K562 (cell line): ENCODE measurements at regions not wholly inside any gene's neighbourhood (a gene's known extent, or its start where the extent isn't known, plus 50 kb on each side); places are given as distances from the start of the nearest gene placed in this dataset.

Experiments
- ATAC-seq: fragments of 200-7000 bp; cut with Tn5 transposase; 3 replicates; pipeline ENCODE4 v1.9.1; 2020; ENCODE audit warnings: moderate library complexity
- BruUV-seq: library from RNA; stranded (reverse); fragments of 400-500 nt; replicated peaks from 2 replicates; lab custom pipeline; 2021; lab: Mats Ljungman, UMichigan
- CTCF ChIA-PET: fragments of 300-600 bp; formaldehyde crosslinking; extraction: SDS; loops from one replicate; lab custom pipeline; 2021; ENCODE audit warnings: low intra/inter-chr PET ratio; lab: Yijun Ruan, JAX
- POLR2A ChIA-PET: fragments of 300-600, 350-650 bp; sonication (Branson Sonifier 250); formaldehyde crosslinking; extraction: SDS; loops from one replicate; lab custom pipeline; 2021; ENCODE audit warnings: antibody characterized with exemption, inconsistent platforms; lab: Yijun Ruan, JAX
- DNase-seq, 4 experiments: peaks; one replicate each; pipeline versions ENCODE4 v3.0.0 to v3.0.0-alpha.2; 2011 to 2018; ENCODE audit warnings: low spot score in 3 of 4, mixed read lengths in 3 of 4; ENCODE audit errors: extremely low read depth in 1 of 4
- FAIRE-seq: peaks from 2 replicates; lab custom pipeline; 2011; peaks lifted over from hg19 to GRCh38; lab: Jason Lieb, UNC
- H2AFZ ChIP-seq: 2 replicates; pipeline ENCODE4 v1.6.0; 2011; ENCODE audit warnings: low read depth, low read length, control low read depth, inconsistent platforms
- H3K27ac ChIP-seq: fragments of 200-600 bp; 3 replicates; pipeline ENCODE4 v1.8.0; 2011; ENCODE audit warnings: low read depth, mild to moderate bottlenecking, control low read depth, inconsistent platforms, low read length, moderate library complexity, mixed read lengths; ENCODE audit errors: extremely low read depth
- H3K27me3 ChIP-seq, 2 experiments: fragments of 300-600 bp in 1 of 2; 2 replicates in 1 of 2; 3 replicates in 1 of 2; pipeline versions ENCODE4 v1.6.0 to v1.8.0; 2011; ENCODE audit warnings: inconsistent platforms in 2 of 2, low read length in 2 of 2, mild to moderate bottlenecking in 1 of 2, mixed read lengths in 1 of 2, moderate library complexity in 1 of 2; ENCODE audit not compliant: control insufficient read depth in 2 of 2, insufficient read depth in 2 of 2
- H3K36me3 ChIP-seq: fragments of 300-600 bp; 3 replicates; pipeline ENCODE4 v1.8.0; 2011; ENCODE audit warnings: mild to moderate bottlenecking, low read length, inconsistent platforms; ENCODE audit not compliant: control insufficient read depth, insufficient read depth
- H3K4me1 ChIP-seq, 2 experiments: fragments of 200-600 bp in 1 of 2; replicated peaks in 1 of 2; 2 replicates in 1 of 2; 3 replicates in 1 of 2; pipeline versions ENCODE4 v1.5.1 to v1.8.0; 2011; ENCODE audit warnings: inconsistent platforms in 2 of 2, low read length in 2 of 2, mild to moderate bottlenecking in 1 of 2, mixed read lengths in 1 of 2, moderate library complexity in 1 of 2; ENCODE audit not compliant: control insufficient read depth in 2 of 2, insufficient read depth in 2 of 2
- H3K4me2 ChIP-seq: 2 replicates; pipeline ENCODE4 v1.6.1; 2011; ENCODE audit warnings: low read length, control low read depth, inconsistent platforms, mixed read lengths; ENCODE audit not compliant: insufficient read depth
- H3K4me3 ChIP-seq: fragments of 200-600 bp; sonication (generic), shearing (Covaris generic); 2 replicates; pipeline ENCODE4 v1.5.1; 2016; ENCODE audit warnings: control low read depth, inconsistent platforms
- H3K79me2 ChIP-seq: fragments of 200-600 bp; 3 replicates; pipeline ENCODE4 v1.8.0; 2011; ENCODE audit warnings: low read length, inconsistent platforms; ENCODE audit not compliant: control insufficient read depth, insufficient read depth
- H3K9ac ChIP-seq, 2 experiments: 2 replicates each; pipeline versions ENCODE4 v1.6.0 to v1.6.1; 2011; ENCODE audit warnings: low read depth in 2 of 2, low read length in 2 of 2, control low read depth in 1 of 2, inconsistent platforms in 1 of 2, mild to moderate bottlenecking in 1 of 2, mixed read lengths in 1 of 2; ENCODE audit not compliant: insufficient read depth in 1 of 2
- H3K9me1 ChIP-seq: one replicate; pipeline ENCODE4 v1.6.0; 2011; ENCODE audit warnings: inconsistent platforms, mild to moderate bottlenecking, low read length, moderate library complexity; ENCODE audit not compliant: control insufficient read depth, insufficient read depth
- H3K9me3 ChIP-seq: replicated peaks from 2 replicates; pipeline ENCODE4 v1.5.1; 2011; ENCODE audit warnings: low read depth, low read length, inconsistent platforms; ENCODE audit not compliant: control insufficient read depth, insufficient read depth
- H4K20me1 ChIP-seq: replicated peaks from 2 replicates; pipeline ENCODE4 v1.6.1; 2011; ENCODE audit warnings: low read length, inconsistent platforms, mixed read lengths; ENCODE audit not compliant: control insufficient read depth, insufficient read depth
- CEBPB ChIP-seq: fragments of 450-650 bp; IDR thresholded peaks from 2 replicates; pipeline ENCODE4 v1.6.1; 2016; ENCODE audit warnings: missing genetic modification characterization, missing compliant biosample characterization
- CREB5 ChIP-seq: fragments of 250-450 bp; sonication (Bioruptor Pico); IDR thresholded peaks from 2 replicates; pipeline ENCODE4 v1.5.0; 2020; ENCODE audit warnings: mild to moderate bottlenecking
- E2F5 ChIP-seq: sonication (generic); formaldehyde crosslinking; IDR thresholded peaks from 2 replicates; pipeline ENCODE4 v1.8.0; 2022; ENCODE audit warnings: mild to moderate bottlenecking, missing genetic modification reagents
- KDM2B ChIP-seq: fragments of 250-450 bp; sonication (Bioruptor Pico); IDR thresholded peaks from 2 replicates; pipeline ENCODE4 v1.8.0; 2021; ENCODE audit warnings: mild to moderate bottlenecking, moderate library complexity
- MTA3 ChIP-seq: fragments of 450-650 bp; formaldehyde crosslinking; IDR thresholded peaks from 2 replicates; pipeline ENCODE4 v1.6.1; 2017; ENCODE audit warnings: mild to moderate bottlenecking, borderline replicate concordance
- NCOA2 ChIP-seq, 2 experiments: fragments of 450-650 bp; IDR thresholded peaks; 2 replicates each; pipeline ENCODE4 v1.6.1; 2018; ENCODE audit warnings: mild to moderate bottlenecking in 2 of 2, moderate library complexity in 1 of 2; ENCODE audit not compliant: partially characterized antibody in 2 of 2
- RBM17 ChIP-seq: fragments of 200-400 bp; formaldehyde crosslinking; IDR thresholded peaks from 2 replicates; pipeline ENCODE4 v1.6.1; 2017; ENCODE audit warnings: low read depth, mild to moderate bottlenecking, low read length, borderline replicate concordance
- SMAD3 ChIP-seq: fragments of 450-650 bp; formaldehyde crosslinking; conservative IDR thresholded peaks from 2 replicates; pipeline ENCODE4 v1.4.0; 2020; ENCODE audit warnings: mild to moderate bottlenecking
- SRSF3 ChIP-seq: fragments of 200-400 bp; formaldehyde crosslinking; IDR thresholded peaks from 2 replicates; pipeline ENCODE4 v1.6.1; 2016; ENCODE audit warnings: mild to moderate bottlenecking, low read length, moderate library complexity; ENCODE audit not compliant: insufficient read depth
- SUPT5H ChIP-seq: fragments of 450-650 bp; IDR thresholded peaks from 2 replicates; pipeline ENCODE4 v1.6.1; 2016
- ZNF274 ChIP-seq: IDR thresholded peaks from 2 replicates; pipeline ENCODE4 v1.6.1; 2011; ENCODE audit warnings: low read depth, mild to moderate bottlenecking, low read length, moderate library complexity, borderline replicate concordance
- WGBS: fragments of 100-300 bp; shearing (Covaris generic); methylation state at CpG from one replicate; pipeline ENCODE4 v1.1.6; 2016; ENCODE audit warnings: low coverage, mixed read lengths; ENCODE audit not compliant: insufficient coverage; ENCODE audit errors: missing lambda C conversion rate; 5-methylcytosine and 5-hydroxymethylcytosine counted together
- in situ Hi-C: fragments of 300-500 bp; cut with MboI; formaldehyde crosslinking; loops from 4 replicates; pipeline ENCODE4 v1.15.0; 2018; ENCODE audit warnings: inconsistent platforms, mixed read lengths
- intact Hi-C: fragments of 100-400 bp; cut with micrococcal nuclease; formaldehyde crosslinking; loops from 2 replicates; pipeline ENCODE4 v1.14.2; 2022

- TF ChIP-seq CREB5 (CRISPR knock-in tag) (no peak), SMAD3 (no peak), SUPT5H (no peak), NCOA2 (IDR thresholded peaks at IDR 0.05; ENCODE audit: partially characterized antibody in 2 of 2) (no peak), ZNF274 (no peak), CEBPB (tag) (no peak), E2F5 (CRISPR knock-in tag) (no peak), MTA3 (no peak)
Measured at GRCh38 chr18:45250479-45250878, 364.8 kb upstream of the SLC14A2 start (continued).

- no peaks in the 10 kb centered on the region for H3K27me3 ChIP-seq
- H3K9me3 ChIP-seq = no peaks in the 10 kb centered on the region
- no peak overlapping the region for H2AFZ ChIP-seq
- CTCF ChIA-PET = no interaction called here
- no peak for FAIRE-seq
- POLR2A ChIA-PET = no interaction called here
- no peak for TF ChIP-seq RBM17
- TF ChIP-seq SRSF3 = no peak
- TF ChIP-seq KDM2B (CRISPR knock-in tag) = no peak
- no peaks in the 10 kb centered on the region for H4K20me1 ChIP-seq
- H3K4me1 ChIP-seq = no peaks in the 10 kb centered on the region
- no peaks in the 10 kb centered on the region for H3K36me3 ChIP-seq
- ATAC-seq = no peak
- H3K9me1 ChIP-seq = no peaks in the 10 kb centered on the region
- intact Hi-C loops (no loop called here), in situ Hi-C loops (no loop called here)
- no peaks in the 10 kb centered on the region for H3K79me2 ChIP-seq
- WGBS = 0% methylated on average over 1 of the region's 4 CpGs
- no peak overlapping the region for H3K4me3 ChIP-seq
- no peak overlapping the region for H3K4me2 ChIP-seq
- no peak overlapping the region for H3K9ac ChIP-seq
- BruUV-seq = no TSS peak
- no peak overlapping the region for H3K27ac ChIP-seq
- DNase-seq = no peak
Measured at GRCh38 chr18:45251236-45251635, 364.0 kb upstream of the SLC14A2 start.
